Spleen (tissue), 11 donors: ENCODE measurements at regions not wholly inside any gene's neighbourhood (a gene's known extent, or its start where the extent isn't known, plus 50 kb on each side); places are given as distances from the start of the nearest gene placed in this dataset.
"Not testable (repeated sequence)": the region's sequence is repeated elsewhere in the genome, so short reads cannot be mapped to it uniquely, and the experiment has no call there.

Experiments used
- DNase-seq: peaks from one replicate; pipeline ENCODE4 v3.0.0-alpha.2; 2020
- H3K27ac ChIP-seq, 8 donors: fragments of 200-600 bp; sonication (generic) in 7 of 8; 1 replicate in 4 of 8; 2 replicates in 4 of 8; pipeline versions ENCODE4 v1.5.0 to v1.8.0; 2016 to 2021; ENCODE audit warnings: inconsistent platforms in 4 of 8, mild to moderate bottlenecking in 4 of 8, moderate library complexity in 1 of 8
- H3K27me3 ChIP-seq, 7 donors: fragments of 200-600 bp; sonication (generic) in 6 of 7; replicated peaks in 1 of 7; 1 replicate in 4 of 7; 2 replicates in 3 of 7; pipeline versions ENCODE4 v1.5.0 to v1.8.0; 2016 to 2021; ENCODE audit warnings: inconsistent platforms in 3 of 7, mild to moderate bottlenecking in 1 of 7
- H3K36me3 ChIP-seq, 6 donors: fragments of 200-600 bp; sonication (generic) in 5 of 6; 1 replicate in 4 of 6; 2 replicates in 2 of 6; pipeline versions ENCODE4 v1.5.0 to v1.8.0; 2016 to 2021; ENCODE audit warnings: inconsistent platforms in 2 of 6
- H3K4me1 ChIP-seq, 6 donors: fragments of 200-600 bp; sonication (generic) in 5 of 6; 1 replicate in 3 of 6; 2 replicates in 3 of 6; pipeline versions ENCODE4 v1.5.0 to v1.8.0; 2016 to 2021; ENCODE audit warnings: inconsistent platforms in 3 of 6
- H3K4me3 ChIP-seq, 8 donors: fragments of 200-600 bp; sonication (generic) in 7 of 8; 1 replicate in 4 of 8; 2 replicates in 4 of 8; pipeline versions ENCODE4 v1.5.0 to v1.8.0; 2016 to 2021; ENCODE audit warnings: inconsistent platforms in 4 of 8, mild to moderate bottlenecking in 4 of 8, moderate library complexity in 2 of 8
- H3K9me3 ChIP-seq, 8 donors: fragments of 200-600 bp; sonication (generic) in 7 of 8; 1 replicate in 4 of 8; 2 replicates in 4 of 8; pipeline versions ENCODE4 v1.5.0 to v1.8.0; 2016 to 2021; ENCODE audit warnings: inconsistent platforms in 4 of 8
- POLR2A ChIP-seq, 3 donors: fragments of 450-650 bp; IDR thresholded peaks; one replicate each; pipeline ENCODE4 v1.5.1; 2017; ENCODE audit warnings: antibody characterized with exemption in 3 of 3, mild to moderate bottlenecking in 1 of 3
- POLR2AphosphoS5 ChIP-seq, 3 donors: sonication (generic); formaldehyde crosslinking; IDR thresholded peaks; one replicate each; pipeline ENCODE4 v1.5.1; 2017; ENCODE audit warnings: antibody characterized with exemption in 3 of 3
- WGBS, 5 donors: extraction: QIAGEN DNeasy Blood & Tissue Kit in 3 of 5; methylation state at CpG; one replicate each; pipeline versions ENCODE4 v1.1.5 to v1.1.7; 2013 to 2018; 5-methylcytosine and 5-hydroxymethylcytosine counted together
- intact Hi-C: fragments of 100-400 bp; cut with DNase I; formaldehyde crosslinking; loops from one replicate; pipeline ENCODE4 v1.15.0; 2023; ENCODE audit warnings: low total_unique reads
- TF ChIP-seq, protein P1 (sequence below), 11 experiments: fragments of 200-600 bp in 7 of 11; fragments of 450-650 bp in 4 of 11; sonication (generic) in 4 of 11; IDR thresholded peaks in 8 of 11; conservative IDR thresholded peaks in 3 of 11; 1 replicate in 7 of 11; 2 replicates in 4 of 11; pipeline versions ENCODE4 v1.4.0 to v1.8.0; 2016 to 2021; ENCODE audit warnings: antibody characterized with exemption in 11 of 11, inconsistent platforms in 4 of 11, mild to moderate bottlenecking in 1 of 11
- donor health status: healthy with polysubstance abuse.
- donor health status: DM: no; HTN: no; CAD: no; lungs with moderate emphysema.
- donor health status: DM: no; HTN: no; CAD: no.
- donor health status: Bipolar disorder and iron deficiency.
- donor health status: healthy.
- donor health status: DM: no; HTN: no; CAD: no.
- donor health status: DM: yes; HTN: yes; CAD: no.

DNA sequence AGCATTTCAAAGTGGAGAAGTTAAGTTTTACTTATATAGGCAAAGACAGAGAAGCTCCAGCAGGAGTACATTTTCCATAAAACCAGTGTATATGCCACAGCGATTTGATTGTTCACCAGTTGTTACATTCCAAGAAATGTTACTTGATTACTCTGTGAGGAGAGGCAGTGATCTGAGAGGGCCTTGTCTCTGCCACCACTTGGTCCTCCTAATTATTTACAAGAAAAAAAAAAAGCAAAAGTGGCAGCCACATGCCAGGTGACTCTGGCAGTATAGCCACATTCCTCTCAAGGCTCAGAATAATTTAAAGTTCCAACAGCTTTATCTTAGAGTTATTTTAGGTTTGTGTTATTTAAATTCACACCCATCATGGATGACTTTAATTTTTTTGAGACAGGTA is 1077.8 kb downstream of the ZPLD1 start:
- Histone ChIP-seq H3K27me3 (no peaks in the 10 kb centered on the region), H3K9me3 (peaks cover 0 to 9% (median 5%) of the 10 kb centered on the region in 8 donors), H3K36me3 (no peaks in the 10 kb centered on the region), H3K4me3 (no peak overlapping the region), H3K4me1 (no peaks in the 10 kb centered on the region), H3K27ac (no peak overlapping the region)
- 79 to 91% (median 84%) methylated on average over 1 of the region's 1 CpG for WGBS, 5 donors
- DNase-seq = no peak
- intact Hi-C loops = no loop called here
- TF ChIP-seq POLR2A (IDR thresholded peaks at IDR 0.05) (no peak), POLR2AphosphoS5 (IDR thresholded peaks at IDR 0.05) (no peak)
- TF ChIP-seq, protein P1, sequence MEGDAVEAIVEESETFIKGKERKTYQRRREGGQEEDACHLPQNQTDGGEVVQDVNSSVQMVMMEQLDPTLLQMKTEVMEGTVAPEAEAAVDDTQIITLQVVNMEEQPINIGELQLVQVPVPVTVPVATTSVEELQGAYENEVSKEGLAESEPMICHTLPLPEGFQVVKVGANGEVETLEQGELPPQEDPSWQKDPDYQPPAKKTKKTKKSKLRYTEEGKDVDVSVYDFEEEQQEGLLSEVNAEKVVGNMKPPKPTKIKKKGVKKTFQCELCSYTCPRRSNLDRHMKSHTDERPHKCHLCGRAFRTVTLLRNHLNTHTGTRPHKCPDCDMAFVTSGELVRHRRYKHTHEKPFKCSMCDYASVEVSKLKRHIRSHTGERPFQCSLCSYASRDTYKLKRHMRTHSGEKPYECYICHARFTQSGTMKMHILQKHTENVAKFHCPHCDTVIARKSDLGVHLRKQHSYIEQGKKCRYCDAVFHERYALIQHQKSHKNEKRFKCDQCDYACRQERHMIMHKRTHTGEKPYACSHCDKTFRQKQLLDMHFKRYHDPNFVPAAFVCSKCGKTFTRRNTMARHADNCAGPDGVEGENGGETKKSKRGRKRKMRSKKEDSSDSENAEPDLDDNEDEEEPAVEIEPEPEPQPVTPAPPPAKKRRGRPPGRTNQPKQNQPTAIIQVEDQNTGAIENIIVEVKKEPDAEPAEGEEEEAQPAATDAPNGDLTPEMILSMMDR (IDR thresholded peaks at IDR 0.05 in 8 of 11, conservative IDR thresholded peaks at IDR 0.05 in 3 of 11) = no peak

GRCh38 chr3:103513003-103513402 is 1078.2 kb downstream of the ZPLD1 start:
- intact Hi-C loops = no loop called here
- 79 to 88% (median 83%) methylated on average over 1 of the region's 1 CpG for WGBS, 5 donors
- TF ChIP-seq, protein P1 (IDR thresholded peaks at IDR 0.05 in 8 of 11, conservative IDR thresholded peaks at IDR 0.05 in 3 of 11) = no peak
- TF ChIP-seq POLR2AphosphoS5 (IDR thresholded peaks at IDR 0.05) = no peak
- TF ChIP-seq POLR2A (IDR thresholded peaks at IDR 0.05) = no peak
- Histone ChIP-seq H3K36me3 (no peaks in the 10 kb centered on the region), H3K9me3 (peaks cover 0 to 12% (median 5%) of the 10 kb centered on the region in 8 donors), H3K27me3 (no peaks in the 10 kb centered on the region), H3K4me3 (no peak overlapping the region), H3K4me1 (no peaks in the 10 kb centered on the region), H3K27ac (no peak overlapping the region)
- DNase-seq = no peak

GRCh38 chr3:103515116-103515515 is 1080.3 kb downstream of the ZPLD1 start:
- 86 to 94% (median 88%) methylated on average over 5 of the region's 5 CpGs for WGBS, 5 donors
- peaks cover 0 to 26% (median 7%) of the 10 kb centered on the region in 8 donors for H3K9me3 ChIP-seq
- no peak overlapping the region for H3K27ac ChIP-seq
- intact Hi-C loops = no loop called here
- TF ChIP-seq, protein P1 (IDR thresholded peaks at IDR 0.05 in 8 of 11, conservative IDR thresholded peaks at IDR 0.05 in 3 of 11) = no peak
- TF ChIP-seq POLR2AphosphoS5 (IDR thresholded peaks at IDR 0.05) (no peak), POLR2A (IDR thresholded peaks at IDR 0.05) (no peak)
- DNase-seq = no peak
- H3K27me3 ChIP-seq = no peaks in the 10 kb centered on the region
- no peaks in the 10 kb centered on the region for H3K4me1 ChIP-seq
- no peaks in the 10 kb centered on the region for H3K36me3 ChIP-seq
- H3K4me3 ChIP-seq = no peak overlapping the region

DNA sequence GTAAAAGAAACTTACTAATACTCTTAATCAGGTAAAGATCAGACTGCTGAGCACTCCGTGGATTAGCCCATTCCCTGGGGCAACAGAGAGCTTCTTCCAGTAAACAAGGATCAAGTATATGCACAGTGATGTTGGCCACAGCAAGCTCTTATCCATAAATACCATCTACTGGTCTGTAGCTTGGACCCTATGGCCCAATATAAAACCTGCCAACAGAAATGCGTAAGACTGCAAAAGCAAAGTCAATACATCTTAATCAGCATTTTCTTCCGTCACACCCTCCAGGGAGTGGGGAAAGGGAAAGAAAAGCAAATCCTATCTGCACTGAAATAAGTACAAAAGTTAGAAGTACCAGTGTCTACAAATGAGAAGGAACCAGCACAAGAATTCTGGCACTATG is 1082.1 kb downstream of the ZPLD1 start:
- no peak for DNase-seq
- intact Hi-C loops = no loop called here
- TF ChIP-seq POLR2AphosphoS5 (IDR thresholded peaks at IDR 0.05) = no peak
- no peak for TF ChIP-seq POLR2A (IDR thresholded peaks at IDR 0.05)
- TF ChIP-seq, protein P1 (IDR thresholded peaks at IDR 0.05 in 8 of 11, conservative IDR thresholded peaks at IDR 0.05 in 3 of 11) = no peak

DNA sequence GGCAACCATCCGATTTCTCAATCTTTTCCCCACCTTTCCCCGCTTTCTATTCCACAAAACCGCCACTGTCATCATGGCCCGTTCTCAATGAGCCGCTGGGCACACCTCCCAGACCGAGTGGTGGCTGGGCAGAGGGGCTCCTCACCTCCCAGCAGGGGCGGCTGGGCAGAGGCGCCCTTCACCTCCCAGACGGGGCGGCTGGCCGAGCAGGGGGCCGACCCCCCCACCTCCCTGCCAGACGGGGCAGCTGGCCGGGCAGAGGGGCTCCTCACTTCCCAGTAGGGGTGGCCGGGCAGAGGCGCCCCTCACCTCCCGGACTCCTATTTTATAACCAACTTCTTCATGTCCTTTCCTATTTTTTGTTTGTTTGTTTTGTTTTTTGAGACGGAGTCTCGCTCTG is 1096.5 kb downstream of the ZPLD1 start:
- H3K4me3 ChIP-seq, intact Hi-C loops, H3K27ac ChIP-seq, H3K9me3 ChIP-seq, H3K27me3 ChIP-seq, H3K4me1 ChIP-seq, H3K36me3 ChIP-seq, DNase-seq: not testable (repeated sequence)
- 91 to 95% (median 94%) methylated on average over 17 to 19 of the region's 19 CpGs for WGBS, 5 donors

More for the DNA sequence above, 1082.1 kb downstream of the ZPLD1 start:
- no peaks in the 10 kb centered on the region for H3K36me3 ChIP-seq
- H3K27ac ChIP-seq = no peak overlapping the region
- H3K4me3 ChIP-seq = no peak overlapping the region
- H3K9me3 ChIP-seq = peaks cover 3 to 40% (median 15%) of the 10 kb centered on the region in 8 donors
- 81 to 89% (median 86%) methylated on average over 3 of the region's 3 CpGs for WGBS, 5 donors
- no peaks in the 10 kb centered on the region for H3K4me1 ChIP-seq
- no peaks in the 10 kb centered on the region for H3K27me3 ChIP-seq
